K562 (cell line): ENCODE measurements at regions not wholly inside any gene's neighbourhood (a gene's known extent, or its start where the extent isn't known, plus 50 kb on each side); places are given as distances from the start of the nearest gene placed in this dataset.

Experiments used
- ATAC-seq: fragments of 200-7000 bp; cut with Tn5 transposase; 3 replicates; pipeline ENCODE4 v1.9.1; 2020; ENCODE audit warnings: moderate library complexity
- BruUV-seq: library from RNA; stranded (reverse); fragments of 400-500 nt; replicated peaks from 2 replicates; lab custom pipeline; 2021; lab: Mats Ljungman, UMichigan
- CTCF ChIA-PET: fragments of 300-600 bp; formaldehyde crosslinking; extraction: SDS; loops from one replicate; lab custom pipeline; 2021; ENCODE audit warnings: low intra/inter-chr PET ratio; lab: Yijun Ruan, JAX
- POLR2A ChIA-PET: fragments of 300-600, 350-650 bp; sonication (Branson Sonifier 250); formaldehyde crosslinking; extraction: SDS; loops from one replicate; lab custom pipeline; 2021; ENCODE audit warnings: antibody characterized with exemption, inconsistent platforms; lab: Yijun Ruan, JAX
- DNase-seq, 4 experiments: peaks; one replicate each; pipeline versions ENCODE4 v3.0.0 to v3.0.0-alpha.2; 2011 to 2018; ENCODE audit warnings: low spot score in 3 of 4, mixed read lengths in 3 of 4; ENCODE audit errors: extremely low read depth in 1 of 4
- FAIRE-seq: peaks from 2 replicates; lab custom pipeline; 2011; peaks lifted over from hg19 to GRCh38; lab: Jason Lieb, UNC
- H2AFZ ChIP-seq: 2 replicates; pipeline ENCODE4 v1.6.0; 2011; ENCODE audit warnings: low read depth, low read length, control low read depth, inconsistent platforms
- H3K27ac ChIP-seq: fragments of 200-600 bp; 3 replicates; pipeline ENCODE4 v1.8.0; 2011; ENCODE audit warnings: low read depth, mild to moderate bottlenecking, control low read depth, inconsistent platforms, low read length, moderate library complexity, mixed read lengths; ENCODE audit errors: extremely low read depth
- H3K27me3 ChIP-seq, 2 experiments: fragments of 300-600 bp in 1 of 2; 2 replicates in 1 of 2; 3 replicates in 1 of 2; pipeline versions ENCODE4 v1.6.0 to v1.8.0; 2011; ENCODE audit warnings: inconsistent platforms in 2 of 2, low read length in 2 of 2, mild to moderate bottlenecking in 1 of 2, mixed read lengths in 1 of 2, moderate library complexity in 1 of 2; ENCODE audit not compliant: control insufficient read depth in 2 of 2, insufficient read depth in 2 of 2
- H3K36me3 ChIP-seq: fragments of 300-600 bp; 3 replicates; pipeline ENCODE4 v1.8.0; 2011; ENCODE audit warnings: mild to moderate bottlenecking, low read length, inconsistent platforms; ENCODE audit not compliant: control insufficient read depth, insufficient read depth
- H3K4me1 ChIP-seq, 2 experiments: fragments of 200-600 bp in 1 of 2; replicated peaks in 1 of 2; 2 replicates in 1 of 2; 3 replicates in 1 of 2; pipeline versions ENCODE4 v1.5.1 to v1.8.0; 2011; ENCODE audit warnings: inconsistent platforms in 2 of 2, low read length in 2 of 2, mild to moderate bottlenecking in 1 of 2, mixed read lengths in 1 of 2, moderate library complexity in 1 of 2; ENCODE audit not compliant: control insufficient read depth in 2 of 2, insufficient read depth in 2 of 2
- H3K4me2 ChIP-seq: 2 replicates; pipeline ENCODE4 v1.6.1; 2011; ENCODE audit warnings: low read length, control low read depth, inconsistent platforms, mixed read lengths; ENCODE audit not compliant: insufficient read depth
- H3K4me3 ChIP-seq: fragments of 200-600 bp; sonication (generic), shearing (Covaris generic); 2 replicates; pipeline ENCODE4 v1.5.1; 2016; ENCODE audit warnings: control low read depth, inconsistent platforms
- H3K79me2 ChIP-seq: fragments of 200-600 bp; 3 replicates; pipeline ENCODE4 v1.8.0; 2011; ENCODE audit warnings: low read length, inconsistent platforms; ENCODE audit not compliant: control insufficient read depth, insufficient read depth
- H3K9ac ChIP-seq, 2 experiments: 2 replicates each; pipeline versions ENCODE4 v1.6.0 to v1.6.1; 2011; ENCODE audit warnings: low read depth in 2 of 2, low read length in 2 of 2, control low read depth in 1 of 2, inconsistent platforms in 1 of 2, mild to moderate bottlenecking in 1 of 2, mixed read lengths in 1 of 2; ENCODE audit not compliant: insufficient read depth in 1 of 2
- H3K9me1 ChIP-seq: one replicate; pipeline ENCODE4 v1.6.0; 2011; ENCODE audit warnings: inconsistent platforms, mild to moderate bottlenecking, low read length, moderate library complexity; ENCODE audit not compliant: control insufficient read depth, insufficient read depth
- H3K9me3 ChIP-seq: replicated peaks from 2 replicates; pipeline ENCODE4 v1.5.1; 2011; ENCODE audit warnings: low read depth, low read length, inconsistent platforms; ENCODE audit not compliant: control insufficient read depth, insufficient read depth
- H4K20me1 ChIP-seq: replicated peaks from 2 replicates; pipeline ENCODE4 v1.6.1; 2011; ENCODE audit warnings: low read length, inconsistent platforms, mixed read lengths; ENCODE audit not compliant: control insufficient read depth, insufficient read depth
- AFF4 ChIP-seq: sonication (generic); formaldehyde crosslinking; IDR thresholded peaks from 2 replicates; pipeline ENCODE4 v1.8.0; 2023; ENCODE audit warnings: mild to moderate bottlenecking, missing genetic modification reagents
- ELF4 ChIP-seq: fragments of 450-650 bp; formaldehyde crosslinking; IDR thresholded peaks from 2 replicates; pipeline ENCODE4 v1.4.0; 2022; ENCODE audit warnings: missing genetic modification characterization
- REST ChIP-seq, 2 experiments: fragments of 450-650 bp; formaldehyde crosslinking in 1 of 2; IDR thresholded peaks; 2 replicates each; pipeline versions ENCODE4 v1.4.0 to v1.6.1; 2014 to 2020; ENCODE audit warnings: mild to moderate bottlenecking in 2 of 2, borderline replicate concordance in 1 of 2, low read depth in 1 of 2
- WGBS: fragments of 100-300 bp; shearing (Covaris generic); methylation state at CpG from one replicate; pipeline ENCODE4 v1.1.6; 2016; ENCODE audit warnings: low coverage, mixed read lengths; ENCODE audit not compliant: insufficient coverage; ENCODE audit errors: missing lambda C conversion rate; 5-methylcytosine and 5-hydroxymethylcytosine counted together
- in situ Hi-C: fragments of 300-500 bp; cut with MboI; formaldehyde crosslinking; loops from 4 replicates; pipeline ENCODE4 v1.15.0; 2018; ENCODE audit warnings: inconsistent platforms, mixed read lengths
- intact Hi-C: fragments of 100-400 bp; cut with micrococcal nuclease; formaldehyde crosslinking; loops from 2 replicates; pipeline ENCODE4 v1.14.2; 2022

GRCh38 chr4:71235311-71236201 lies 103.3 kb upstream of the SLC4A4 start (continued):
- no peak for TF ChIP-seq AFF4 (CRISPR knock-in tag)

GRCh38 chr4:71236226-71236625 lies 102.6 kb upstream of the SLC4A4 start:
- H3K9me3 ChIP-seq, result no peaks in the 10 kb centered on the region
- FAIRE-seq (no peak), ATAC-seq (no peak), DNase-seq (no peak)
- H3K27me3 ChIP-seq, result peaks cover 6 to 18% of the 10 kb centered on the region in 2 experiments; a peak in 4 of 5 replicates
- intact Hi-C loops, result no loop called here
- H3K4me1 ChIP-seq, result no peaks in the 10 kb centered on the region
- WGBS, result 2% methylated on average over 4 of the region's 4 CpGs
- ChIA-PET POLR2A (no interaction called here), CTCF (no interaction called here)
- no peak overlapping the region for H3K4me2 ChIP-seq
- no TSS peak for BruUV-seq
- no peaks in the 10 kb centered on the region for H3K79me2 ChIP-seq
- in situ Hi-C loops, result no loop called here
- no peaks in the 10 kb centered on the region for H4K20me1 ChIP-seq
- H3K9me1 ChIP-seq, result no peaks in the 10 kb centered on the region
- no peak overlapping the region for H3K4me3 ChIP-seq
- H3K27ac ChIP-seq, result no peak overlapping the region
- no peak for TF ChIP-seq REST (IDR thresholded peaks at IDR 0.05; ENCODE audit: borderline replicate concordance)
- no peak for TF ChIP-seq REST (CRISPR knock-in tag; IDR thresholded peaks at IDR 0.05; ENCODE audit: low read depth)
- TF ChIP-seq ELF4, result no peak
- H2AFZ ChIP-seq, result no peak overlapping the region
- H3K9ac ChIP-seq, result no peak overlapping the region
- no peaks in the 10 kb centered on the region for H3K36me3 ChIP-seq
